ENCODE measurements at regions not wholly inside any gene's neighbourhood (a gene's known extent, or its start where the extent isn't known, plus 50 kb on each side); places are given as distances from the start of the nearest gene placed in this dataset.
"Not testable (repeated sequence)": the region's sequence is repeated elsewhere in the genome, so short reads cannot be mapped to it uniquely, and the experiment has no call there.

DNA sequence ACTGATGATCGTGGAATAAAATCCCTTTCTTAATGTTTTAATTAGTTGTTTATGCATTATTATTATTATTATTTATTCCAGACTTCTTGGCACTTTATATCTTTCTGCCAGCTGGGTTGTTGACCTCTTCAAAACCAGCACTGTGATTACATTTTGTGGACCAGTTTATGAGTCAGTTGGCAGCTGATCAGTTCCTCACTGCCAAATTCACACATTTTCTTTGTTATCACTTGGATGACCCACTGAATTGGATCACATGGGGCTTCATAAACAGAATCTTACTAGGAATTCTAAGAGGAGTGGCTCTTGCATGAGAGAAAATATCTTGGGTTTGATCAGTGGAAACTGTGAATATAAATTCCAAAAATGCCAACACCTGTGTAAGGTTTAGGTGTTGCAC lies 321.8 kb upstream of the SPRED2 start:
- ChIA-PET CTCF (no interaction called here), POLR2A (no interaction called here)
- DNase-seq (ENCODE audit: extremely low spot score), result no peak
- TF ChIP-seq, protein P1, sequence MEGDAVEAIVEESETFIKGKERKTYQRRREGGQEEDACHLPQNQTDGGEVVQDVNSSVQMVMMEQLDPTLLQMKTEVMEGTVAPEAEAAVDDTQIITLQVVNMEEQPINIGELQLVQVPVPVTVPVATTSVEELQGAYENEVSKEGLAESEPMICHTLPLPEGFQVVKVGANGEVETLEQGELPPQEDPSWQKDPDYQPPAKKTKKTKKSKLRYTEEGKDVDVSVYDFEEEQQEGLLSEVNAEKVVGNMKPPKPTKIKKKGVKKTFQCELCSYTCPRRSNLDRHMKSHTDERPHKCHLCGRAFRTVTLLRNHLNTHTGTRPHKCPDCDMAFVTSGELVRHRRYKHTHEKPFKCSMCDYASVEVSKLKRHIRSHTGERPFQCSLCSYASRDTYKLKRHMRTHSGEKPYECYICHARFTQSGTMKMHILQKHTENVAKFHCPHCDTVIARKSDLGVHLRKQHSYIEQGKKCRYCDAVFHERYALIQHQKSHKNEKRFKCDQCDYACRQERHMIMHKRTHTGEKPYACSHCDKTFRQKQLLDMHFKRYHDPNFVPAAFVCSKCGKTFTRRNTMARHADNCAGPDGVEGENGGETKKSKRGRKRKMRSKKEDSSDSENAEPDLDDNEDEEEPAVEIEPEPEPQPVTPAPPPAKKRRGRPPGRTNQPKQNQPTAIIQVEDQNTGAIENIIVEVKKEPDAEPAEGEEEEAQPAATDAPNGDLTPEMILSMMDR (IDR thresholded peaks at IDR 0.05; ENCODE audit: control extremely low read depth, extremely low read depth, low read depth, missing control alignments), result no peak

DNA sequence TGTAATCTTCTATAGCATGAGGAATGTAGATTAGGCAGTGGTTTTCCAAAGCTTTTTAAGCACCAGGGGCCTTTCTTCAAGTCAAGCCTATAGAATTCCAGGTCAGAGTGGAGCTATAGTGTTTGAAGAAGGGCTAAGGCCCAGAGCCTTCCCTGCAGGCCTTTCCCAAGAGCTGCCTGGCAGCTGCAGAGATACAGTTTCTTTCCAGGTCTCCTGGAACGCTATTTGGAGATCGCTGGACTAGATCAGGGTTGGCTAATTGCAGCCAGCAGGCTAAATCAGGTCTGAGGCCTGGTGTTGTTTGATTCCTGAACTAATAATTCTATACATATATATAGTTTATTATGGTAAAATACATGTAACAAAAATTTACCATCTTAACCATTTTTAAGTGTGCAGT lies 319.0 kb upstream of the SPRED2 start:
- TF ChIP-seq, protein P1 (IDR thresholded peaks at IDR 0.05; ENCODE audit: control extremely low read depth, extremely low read depth, low read depth, missing control alignments), result no peak
- DNase-seq (ENCODE audit: extremely low spot score), result no peak
- ChIA-PET POLR2A (no interaction called here), CTCF (no interaction called here)

DNA sequence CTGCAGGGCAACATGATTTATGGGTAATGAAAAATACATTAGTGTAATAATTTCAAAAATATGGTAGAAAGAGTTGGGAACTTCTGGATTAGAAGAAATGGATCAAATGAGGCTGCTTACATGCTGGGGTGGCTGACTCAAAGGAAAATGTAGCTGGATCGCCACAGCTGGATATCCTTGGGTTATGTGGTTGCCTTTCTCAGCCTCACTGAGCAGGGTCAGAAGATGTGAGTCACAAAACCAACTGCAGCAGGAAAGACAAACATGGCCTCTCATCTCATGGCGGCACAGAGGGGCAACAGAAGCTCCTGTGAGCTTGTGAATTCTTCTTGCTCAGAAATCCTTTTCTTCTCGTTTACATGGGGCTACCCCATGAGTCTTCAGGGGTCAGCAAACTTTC lies 317.1 kb upstream of the SPRED2 start:
- TF ChIP-seq, protein P1 (IDR thresholded peaks at IDR 0.05; ENCODE audit: control extremely low read depth, extremely low read depth, low read depth, missing control alignments), result no peak
- ChIA-PET CTCF (interaction anchor here (1.0 kb wide), 1 partner anchor 10 kb away, joined by 3 read pairs; no protein-coding TSS in a partner anchor), POLR2A (no interaction called here)
- DNase-seq (ENCODE audit: extremely low spot score), result no peak

DNA sequence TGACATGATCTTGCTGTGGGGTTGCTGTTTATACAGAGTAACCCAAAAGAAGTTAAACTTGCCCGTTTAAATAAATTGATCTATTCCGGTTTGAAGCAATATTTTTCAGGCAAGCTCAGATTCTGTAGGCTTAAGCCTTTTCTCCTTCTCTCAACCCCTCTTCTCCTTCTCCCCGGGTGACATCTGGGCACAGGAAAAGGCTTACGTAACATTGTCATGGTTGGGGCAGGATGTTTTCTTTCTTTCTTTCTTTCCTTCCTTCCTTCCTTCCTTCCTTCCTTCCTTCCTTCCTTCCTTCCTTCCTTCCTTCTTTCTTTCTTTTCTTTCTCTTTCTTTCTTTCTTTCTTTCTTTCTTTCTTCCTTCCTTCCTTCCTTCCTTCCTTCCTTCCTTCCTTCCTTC lies 315.5 kb upstream of the SPRED2 start:
- DNase-seq (ENCODE audit: extremely low spot score); POLR2A ChIA-PET; CTCF ChIA-PET: not testable (repeated sequence)

DNA sequence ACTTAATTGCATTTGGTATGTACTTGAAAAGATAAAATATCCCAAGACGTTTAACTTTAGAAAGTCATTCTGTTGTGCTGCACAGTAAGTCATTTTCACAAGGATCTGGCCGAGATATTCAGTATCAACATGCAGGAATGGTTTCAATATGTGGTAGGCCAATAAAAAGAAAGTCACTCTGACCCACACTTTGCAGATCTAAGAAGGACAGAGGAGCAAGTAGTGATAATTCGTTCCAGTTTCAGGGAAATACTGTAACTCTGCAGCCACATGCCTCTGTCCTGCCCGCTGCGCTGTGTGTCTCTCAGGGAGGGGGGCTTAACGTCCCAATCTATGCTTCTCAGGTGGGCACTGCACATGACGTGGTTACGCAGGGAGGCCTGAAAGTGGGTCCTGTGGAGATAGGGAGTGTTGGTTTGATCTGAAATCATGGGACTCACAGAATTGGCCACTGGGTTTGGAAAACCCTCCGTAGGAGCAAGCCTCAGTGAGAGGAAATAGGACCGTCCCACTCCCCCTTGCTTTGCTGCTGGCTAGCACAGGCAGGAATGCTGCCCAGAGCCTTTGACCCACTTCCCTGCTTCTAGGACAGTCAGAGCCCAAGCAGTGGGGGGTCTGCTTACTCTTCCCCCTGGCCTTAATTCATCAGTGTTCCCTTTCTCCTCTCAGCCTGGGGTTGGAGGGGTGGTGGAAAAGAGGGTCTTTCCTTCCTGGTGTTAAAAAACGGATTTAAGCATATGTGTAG lies 314.7 kb upstream of the SPRED2 start:
- ChIA-PET POLR2A (no interaction called here), CTCF (no interaction called here)
- no peak for DNase-seq (ENCODE audit: extremely low spot score)
- TF ChIP-seq, protein P1 (IDR thresholded peaks at IDR 0.05; ENCODE audit: control extremely low read depth, extremely low read depth, low read depth, missing control alignments), result no peak

DNA sequence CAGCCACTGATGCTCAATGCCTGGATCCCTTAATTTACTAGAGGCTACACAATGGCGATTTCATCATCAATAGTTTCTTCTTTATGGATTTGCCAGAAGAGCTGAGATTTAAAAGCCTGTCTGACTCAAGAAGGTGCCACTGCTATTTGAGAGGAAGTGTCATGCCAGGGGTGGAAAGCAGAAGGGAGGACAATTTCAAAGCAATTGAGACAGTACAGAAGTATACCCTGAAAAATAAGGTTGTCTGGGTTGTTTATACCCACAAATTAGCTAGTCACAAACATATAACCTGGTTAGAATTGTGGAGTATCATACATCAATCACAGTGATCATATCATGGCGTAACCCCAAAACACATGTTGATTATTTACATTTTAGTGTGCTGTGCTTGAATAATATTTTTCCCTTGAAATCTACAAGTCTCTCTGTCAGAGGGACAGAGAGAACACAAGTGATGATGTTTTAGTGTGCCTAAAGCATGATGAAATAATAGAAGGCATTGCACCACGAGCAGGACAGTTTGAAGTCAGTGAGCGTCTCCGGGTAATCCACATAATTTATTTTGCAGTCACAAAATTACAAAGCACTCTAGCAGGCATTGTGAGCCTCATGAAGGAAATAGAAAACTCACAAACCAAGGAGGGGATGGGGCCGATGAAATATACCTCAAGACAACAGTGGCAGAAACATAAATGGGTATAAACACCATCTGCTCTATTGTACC lies 312.2 kb upstream of the SPRED2 start:
- TF ChIP-seq, protein P1 (IDR thresholded peaks at IDR 0.05; ENCODE audit: control extremely low read depth, extremely low read depth, low read depth, missing control alignments), result no peak
- POLR2A ChIA-PET, result no interaction called here
- CTCF ChIA-PET, result no interaction called here
- DNase-seq (ENCODE audit: extremely low spot score), result no peak

DNA sequence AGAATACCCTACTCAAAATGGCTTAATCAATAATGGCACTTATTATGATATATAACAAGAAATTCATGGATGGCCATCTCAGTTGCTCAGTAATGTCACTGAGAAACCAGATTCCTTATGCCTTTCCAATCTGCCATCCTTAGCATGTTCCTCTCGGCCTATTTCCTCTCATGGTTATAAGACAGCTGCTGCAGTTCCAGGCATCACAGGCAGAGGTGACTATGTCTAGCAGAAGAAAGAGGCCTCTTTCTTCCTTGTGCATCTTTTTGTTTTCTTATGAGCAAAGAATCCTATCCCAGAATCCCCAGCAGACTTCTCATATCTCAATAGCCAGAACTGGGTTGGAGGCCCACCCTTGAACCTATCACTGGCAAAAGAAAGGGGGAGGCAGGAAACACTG lies 310.6 kb upstream of the SPRED2 start:
- ChIA-PET POLR2A (no interaction called here), CTCF (no interaction called here)
- TF ChIP-seq, protein P1 (IDR thresholded peaks at IDR 0.05; ENCODE audit: control extremely low read depth, extremely low read depth, low read depth, missing control alignments), result no peak
- DNase-seq (ENCODE audit: extremely low spot score), result no peak

All from GM10248 (cell line).